Renal cortical epithelial cell (primary cell): ENCODE measurements at regions not wholly inside any gene's neighbourhood (a gene's known extent, or its start where the extent isn't known, plus 50 kb on each side); places are given as distances from the start of the nearest gene placed in this dataset.

Source experiments
- DNase-seq: peaks from one replicate; pipeline ENCODE4 v3.0.0-alpha.2; 2011; ENCODE audit warnings: low read depth

DNA sequence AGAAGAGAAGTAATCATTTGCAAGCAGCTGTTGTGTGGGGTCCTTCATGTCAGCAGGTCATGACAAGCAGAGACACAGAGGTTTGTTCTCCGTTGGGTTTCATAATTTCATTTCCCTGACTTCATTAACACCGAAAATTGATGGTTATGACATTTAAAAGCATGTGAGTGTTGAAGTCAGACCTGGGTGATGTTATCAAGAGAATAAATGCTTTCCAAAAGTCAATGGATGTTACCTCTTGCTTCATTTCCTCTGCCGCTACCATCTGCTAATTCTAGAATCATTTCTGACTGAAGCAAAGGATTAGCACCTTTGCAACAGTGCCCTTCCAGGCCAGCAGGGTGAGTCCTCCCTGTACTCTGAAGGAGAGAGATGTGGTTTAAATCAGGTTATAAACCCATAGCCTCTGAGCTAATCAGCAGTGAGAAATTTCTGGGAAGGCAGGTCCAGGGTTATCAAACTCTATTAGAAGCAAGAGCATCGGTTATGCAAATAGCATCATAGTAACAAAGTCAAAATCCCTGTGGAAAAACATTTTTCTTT lies 446.2 kb downstream of the PIK3C3 start:
- DNase-seq = no peak

DNA sequence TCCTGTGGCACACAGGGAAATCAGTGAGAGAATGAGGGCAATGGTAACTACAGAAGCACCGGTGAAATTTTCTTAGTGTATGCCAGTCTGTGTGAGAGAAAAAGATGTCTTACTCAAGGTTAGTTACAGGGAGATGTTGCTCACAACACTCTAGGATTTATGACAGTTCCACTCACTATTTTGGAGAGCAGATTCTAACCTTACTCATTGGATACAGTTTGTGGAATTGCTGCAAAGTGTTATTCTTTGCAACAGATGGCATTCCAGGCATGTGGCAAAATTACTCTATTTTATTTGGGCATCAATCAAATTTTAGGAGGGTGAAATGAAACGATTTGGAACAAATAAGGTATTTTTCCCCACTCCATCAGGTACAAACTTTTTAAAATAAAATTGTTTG lies 449.1 kb downstream of the PIK3C3 start:
- DNase-seq = no peak

DNA sequence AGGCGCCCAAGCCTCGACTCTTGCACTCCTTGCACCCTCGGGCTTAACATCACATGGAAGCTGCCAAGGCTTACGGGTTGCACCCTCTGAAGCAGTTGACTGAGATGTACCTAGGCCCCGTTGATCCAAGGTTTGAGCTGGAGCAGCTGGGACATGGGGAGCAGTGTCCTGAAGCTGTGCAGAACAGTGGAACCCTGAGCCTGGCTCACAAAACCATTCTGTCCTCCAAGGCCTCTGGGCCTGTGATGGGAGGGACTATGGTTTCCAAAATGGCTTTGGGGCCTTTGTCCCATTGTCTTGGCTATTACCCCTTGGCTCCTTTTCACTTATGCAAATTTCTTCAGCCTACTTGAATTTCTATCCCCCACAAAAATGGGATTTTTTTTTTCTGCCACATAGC lies 454.0 kb downstream of the PIK3C3 start:
- no peak for DNase-seq

DNA sequence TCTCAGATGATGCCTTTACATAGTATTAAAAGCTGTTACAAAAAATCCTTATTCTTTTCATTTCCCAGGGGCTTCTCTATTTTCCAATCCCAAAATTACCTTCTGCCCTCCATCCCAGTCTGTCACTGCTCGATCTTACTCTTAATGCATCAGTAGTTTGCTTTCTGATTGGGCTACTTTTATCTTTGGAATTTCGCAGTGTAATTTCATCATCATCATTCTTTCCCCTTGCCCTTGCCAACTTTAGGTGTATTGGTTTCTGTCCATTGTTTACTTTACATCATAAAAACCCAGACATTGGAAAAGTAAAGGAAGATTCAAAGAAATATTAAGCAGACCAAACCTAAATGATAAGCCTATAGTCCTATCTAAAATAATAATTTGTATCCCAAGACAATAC lies 457.2 kb downstream of the PIK3C3 start:
- DNase-seq = peak; percentile 26

DNA sequence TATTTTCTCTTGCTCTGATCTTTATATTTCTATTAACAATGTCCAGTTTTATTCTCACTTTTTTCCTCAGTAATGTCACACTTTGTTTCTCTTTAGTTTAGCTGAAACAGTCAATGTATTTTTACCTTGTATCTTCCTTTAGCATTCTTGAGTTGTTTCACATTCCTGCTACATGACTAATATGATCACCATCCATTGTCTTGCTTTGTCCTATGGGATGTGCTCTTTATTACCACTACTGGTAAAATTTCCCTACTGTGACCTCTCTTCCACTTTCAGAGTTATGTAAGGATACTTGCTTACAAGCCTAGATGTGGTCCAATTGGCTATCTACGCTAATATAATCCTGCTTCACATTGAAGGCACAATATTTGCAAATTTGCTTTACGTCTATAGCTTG lies 457.9 kb downstream of the PIK3C3 start:
- DNase-seq = peak; percentile 90

DNA sequence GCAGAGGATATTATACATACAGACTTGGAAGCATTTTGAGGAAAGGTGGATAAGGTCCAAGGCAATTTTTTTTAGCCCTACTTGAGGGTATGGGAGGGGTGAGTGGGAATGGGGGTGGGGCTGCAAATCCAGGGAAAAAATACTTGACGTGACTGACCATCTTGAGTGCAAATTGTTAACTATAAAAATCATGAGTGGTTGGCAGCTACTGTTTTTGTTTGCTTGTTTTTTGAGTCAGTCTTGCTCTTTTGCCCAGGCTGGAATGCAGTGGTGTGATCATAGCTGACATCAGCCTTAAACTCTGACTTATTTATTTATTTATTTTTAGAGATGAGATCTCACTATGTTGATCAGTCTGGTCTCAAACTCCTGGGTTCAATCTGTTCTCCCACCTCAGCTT lies 458.8 kb downstream of the PIK3C3 start:
- DNase-seq = peak; percentile 89

DNA sequence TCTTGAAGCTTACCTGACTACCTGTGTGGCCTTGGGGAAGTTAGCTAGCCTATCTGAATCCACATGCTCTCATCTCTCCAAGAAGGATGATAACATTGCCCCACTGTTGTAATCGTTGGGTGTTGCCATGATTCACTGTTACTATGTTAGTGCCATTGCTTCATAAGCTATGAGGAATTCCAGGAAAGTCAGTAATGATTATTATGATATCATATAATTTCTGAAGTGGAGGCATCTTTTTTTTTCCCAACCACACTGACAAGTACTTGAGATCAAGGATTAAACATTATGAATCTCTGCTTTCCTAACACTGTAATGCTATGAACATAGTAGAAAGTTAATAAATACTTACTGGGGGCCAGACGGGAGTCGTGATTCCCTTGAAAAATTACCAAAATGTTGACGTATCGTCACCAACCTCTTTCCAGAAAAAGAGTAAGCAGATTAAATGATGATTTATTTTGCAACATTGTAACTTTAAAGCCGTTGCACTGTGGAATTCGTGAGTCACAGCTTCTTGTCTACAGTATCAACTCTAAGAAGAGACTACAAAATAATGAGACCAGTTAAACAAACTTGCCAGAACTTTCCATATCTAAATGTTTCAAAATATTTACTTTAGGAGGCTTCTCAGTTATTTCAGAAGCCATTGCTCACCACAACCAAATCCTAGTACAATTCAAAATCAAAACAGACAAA lies 459.9 kb downstream of the PIK3C3 start:
- peak; percentile 93 for DNase-seq

DNA sequence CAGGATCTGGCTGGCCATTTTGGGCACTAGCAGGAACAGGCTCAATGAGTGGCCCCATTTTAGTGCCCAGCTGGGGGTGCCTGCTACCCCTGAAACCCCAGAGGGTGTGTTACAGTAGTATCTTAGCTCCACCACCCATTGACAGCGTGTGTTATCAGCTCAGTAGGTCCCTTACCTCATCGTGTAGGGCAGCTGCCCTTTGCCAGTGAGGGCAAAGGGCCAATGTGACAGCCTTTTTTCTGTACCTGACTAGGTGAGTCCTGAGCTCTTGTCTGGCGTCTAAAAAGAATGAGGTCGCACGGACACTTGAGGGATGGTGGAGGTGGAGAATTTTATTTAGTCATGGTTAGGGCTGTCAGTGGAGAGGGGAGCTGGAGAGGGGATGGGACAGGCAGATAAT lies 462.2 kb downstream of the PIK3C3 start:
- DNase-seq = no peak

DNA sequence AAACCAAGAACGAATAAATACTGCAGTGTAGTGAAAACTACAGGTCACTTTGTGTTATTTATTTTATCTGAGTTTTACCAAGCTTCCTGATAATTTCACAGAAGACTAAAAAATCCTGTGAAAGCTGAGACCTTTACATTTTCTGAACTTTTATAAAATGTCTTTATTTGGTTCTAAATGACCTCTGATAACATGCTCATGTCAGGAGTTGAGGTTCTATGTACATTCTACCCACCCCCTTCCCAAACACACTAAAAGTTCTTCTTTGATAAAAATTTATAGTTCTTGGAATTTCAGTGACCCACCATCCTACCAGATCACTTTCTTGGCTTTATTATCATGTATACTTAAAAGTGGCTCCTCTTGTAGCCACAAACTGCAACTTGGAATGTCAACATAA lies 463.1 kb downstream of the PIK3C3 start:
- DNase-seq = no peak

DNA sequence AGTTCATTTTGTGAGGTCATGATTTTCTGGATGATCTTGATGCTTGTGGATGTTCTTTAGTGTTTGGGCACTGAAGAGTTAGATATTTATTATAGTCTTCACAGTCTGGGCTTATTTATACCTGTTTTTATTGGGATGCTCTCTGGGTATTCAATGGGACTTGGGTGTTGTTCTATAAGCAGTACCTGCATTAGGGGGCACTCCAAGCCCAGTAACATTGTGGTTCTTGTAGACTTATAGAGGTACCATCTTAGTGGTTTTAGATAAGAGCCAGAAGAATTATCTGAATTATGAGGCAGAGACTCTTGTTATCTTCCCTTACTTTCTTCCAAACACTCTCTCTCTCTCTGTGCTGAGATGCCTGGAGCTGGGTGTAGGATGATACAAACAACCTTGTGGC lies 470.0 kb downstream of the PIK3C3 start:
- no peak for DNase-seq

DNA sequence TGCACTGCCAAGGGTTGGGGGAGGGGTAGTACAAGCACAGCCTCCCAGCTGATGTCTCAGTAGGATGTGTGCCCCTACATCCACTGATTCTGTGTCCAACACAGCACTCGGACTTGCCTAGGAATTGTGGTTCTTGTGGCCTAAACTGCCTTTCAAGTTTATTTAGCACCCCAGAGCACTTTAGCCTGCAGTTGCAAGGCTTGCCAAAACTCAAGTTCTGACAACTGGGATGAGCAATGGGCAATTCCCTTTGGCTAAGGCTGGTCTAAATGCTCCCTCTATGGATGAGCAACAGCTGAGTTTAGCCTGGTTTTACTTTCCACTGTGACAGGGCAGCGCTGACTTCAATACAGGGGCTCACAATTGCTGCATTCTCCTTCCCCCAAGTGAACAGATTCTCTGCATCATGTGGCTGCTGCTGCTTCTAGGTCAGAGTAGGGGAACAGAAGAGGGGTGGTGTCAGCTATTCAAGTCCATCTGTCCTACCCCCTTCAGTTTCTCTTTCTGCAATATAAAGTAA lies 471.5 kb downstream of the PIK3C3 start:
- DNase-seq = no peak

DNA sequence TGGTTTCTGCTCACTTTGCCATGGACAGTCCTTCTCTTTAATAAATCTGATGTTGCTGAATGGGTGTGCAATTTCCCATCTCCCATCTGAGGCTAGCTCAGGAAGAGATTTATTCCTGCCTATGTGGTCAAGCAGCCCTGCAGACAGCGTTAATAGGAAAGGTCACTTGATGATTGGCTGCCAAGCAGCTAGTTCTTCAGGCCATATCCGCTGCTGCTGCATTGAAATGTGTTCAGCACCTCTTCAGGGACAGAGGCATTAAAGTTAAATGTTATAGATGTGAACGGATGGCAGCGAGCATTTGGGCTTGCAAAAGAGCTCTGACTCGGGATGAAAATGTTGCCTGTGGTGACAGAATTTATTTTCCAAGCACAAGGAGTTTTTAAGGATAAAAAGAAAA lies 474.2 kb downstream of the PIK3C3 start:
- DNase-seq = no peak

DNA sequence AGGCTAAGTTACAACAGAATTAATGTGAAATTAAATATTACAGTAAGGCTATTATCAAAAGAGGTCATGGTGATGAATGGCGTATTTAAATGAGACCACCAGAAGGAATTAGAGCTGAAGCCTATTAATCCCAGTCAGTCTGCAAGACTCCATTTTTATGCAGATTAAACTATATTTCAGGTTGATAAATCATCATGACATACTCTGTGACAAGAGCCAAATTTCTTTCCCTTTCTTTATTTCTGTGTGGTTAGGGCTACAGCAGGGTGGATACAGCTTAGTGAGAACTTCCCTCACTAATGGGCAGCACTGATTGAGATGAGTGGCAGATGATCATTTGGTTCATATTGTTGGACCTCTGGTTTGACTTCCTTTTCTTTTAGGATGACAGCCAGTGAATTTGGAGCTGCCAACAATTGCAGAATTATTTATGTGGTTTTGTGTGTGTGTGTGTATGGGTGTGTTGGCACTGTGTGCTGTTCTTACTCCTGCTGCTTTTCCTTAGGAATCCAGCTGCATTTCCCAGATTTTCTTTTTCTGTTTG lies 481.3 kb downstream of the PIK3C3 start:
- no peak for DNase-seq

DNA sequence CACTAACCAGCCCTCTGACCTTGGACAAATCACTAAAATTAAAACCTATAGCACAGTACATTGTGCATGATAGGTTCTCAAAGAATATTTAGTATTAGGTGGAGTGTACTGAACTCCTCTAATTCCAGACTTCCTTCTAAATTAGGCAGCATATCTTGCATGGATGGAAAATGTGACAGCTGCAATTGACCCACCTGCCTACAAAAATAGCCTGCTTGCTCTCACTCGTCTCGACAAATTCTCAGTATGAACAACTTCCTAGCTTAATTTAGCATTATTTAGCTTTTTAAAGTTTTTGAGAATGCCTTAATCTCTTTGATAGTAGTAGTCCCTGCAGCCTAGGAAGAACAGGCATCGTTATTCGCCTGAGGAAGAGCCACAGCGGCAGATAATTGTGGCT lies 482.0 kb downstream of the PIK3C3 start:
- no peak for DNase-seq

DNA sequence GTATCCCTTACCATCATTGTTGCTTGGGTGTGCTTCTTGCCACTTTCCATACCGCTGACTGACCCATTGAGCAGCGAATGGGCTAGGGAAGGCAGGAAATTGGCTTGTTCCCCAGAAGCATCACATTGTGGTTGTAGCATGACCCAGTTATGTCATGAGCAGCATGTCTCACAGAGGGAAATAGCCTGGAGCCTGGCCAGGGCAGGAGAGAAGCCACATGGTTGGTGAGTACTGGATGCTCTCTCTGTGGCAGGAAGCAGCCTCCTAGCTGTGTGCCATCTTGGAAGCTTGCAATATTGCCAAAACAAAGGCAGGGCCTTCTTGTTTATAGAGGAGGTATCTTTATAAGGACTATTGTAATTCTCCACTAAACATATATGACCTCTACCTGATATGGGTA lies 482.6 kb downstream of the PIK3C3 start:
- DNase-seq = peak; percentile 85

DNA sequence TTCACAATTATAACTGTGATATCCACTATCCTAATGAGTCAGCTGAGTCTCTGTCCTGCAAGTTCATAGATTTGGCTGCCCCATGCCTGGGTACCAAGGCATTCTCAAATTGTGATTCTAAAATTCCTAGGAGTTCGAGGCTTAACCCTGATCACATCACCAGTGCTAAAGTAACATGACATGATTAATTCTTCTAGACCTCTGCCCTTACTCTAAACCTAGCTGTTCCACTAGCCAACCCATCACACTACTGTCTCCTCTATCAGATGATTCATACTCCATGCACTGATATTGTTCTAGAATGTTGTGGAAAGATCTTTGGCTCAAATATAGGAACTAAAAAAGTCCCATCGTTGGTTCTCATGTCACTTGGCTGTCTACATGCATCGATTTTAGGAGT lies 487.6 kb downstream of the PIK3C3 start:
- peak; percentile 41 for DNase-seq

DNA sequence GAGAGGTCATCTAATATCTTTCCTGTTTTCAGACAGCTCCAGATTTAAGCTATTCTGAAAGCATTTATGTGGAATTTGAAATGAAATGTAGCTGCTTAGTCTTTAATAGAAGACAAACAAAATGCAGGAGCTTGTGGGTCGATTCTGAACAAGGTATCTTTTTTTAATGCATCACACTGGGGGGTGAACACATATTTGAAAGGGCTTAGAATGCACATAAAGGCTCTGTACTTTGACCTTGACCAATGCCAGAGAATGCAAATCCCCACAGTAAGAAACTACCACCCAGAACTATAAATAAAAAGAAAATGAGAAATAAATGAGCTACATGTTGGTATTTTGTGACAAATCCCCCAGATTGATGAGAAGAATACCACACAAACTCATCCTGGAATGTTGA lies 489.3 kb downstream of the PIK3C3 start:
- no peak for DNase-seq

DNA sequence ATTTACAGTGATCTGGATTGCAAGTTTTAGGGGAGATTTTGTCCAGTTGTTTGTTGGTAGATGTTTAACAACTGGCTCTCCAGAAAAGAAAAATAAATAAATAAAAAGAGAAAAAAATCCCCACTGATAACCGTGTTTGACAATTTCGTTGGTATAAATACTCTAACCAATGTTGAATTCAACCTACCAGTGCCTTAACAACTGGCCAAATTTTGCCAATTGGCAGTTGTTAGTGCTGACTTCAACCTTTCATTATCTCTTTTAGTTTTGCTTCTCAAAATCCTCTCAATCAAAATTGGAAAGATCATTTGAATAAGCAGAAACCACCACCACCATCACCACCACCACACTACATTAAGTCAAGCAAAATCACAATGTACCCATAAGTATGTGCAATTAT lies 490.3 kb downstream of the PIK3C3 start:
- DNase-seq = no peak

DNA sequence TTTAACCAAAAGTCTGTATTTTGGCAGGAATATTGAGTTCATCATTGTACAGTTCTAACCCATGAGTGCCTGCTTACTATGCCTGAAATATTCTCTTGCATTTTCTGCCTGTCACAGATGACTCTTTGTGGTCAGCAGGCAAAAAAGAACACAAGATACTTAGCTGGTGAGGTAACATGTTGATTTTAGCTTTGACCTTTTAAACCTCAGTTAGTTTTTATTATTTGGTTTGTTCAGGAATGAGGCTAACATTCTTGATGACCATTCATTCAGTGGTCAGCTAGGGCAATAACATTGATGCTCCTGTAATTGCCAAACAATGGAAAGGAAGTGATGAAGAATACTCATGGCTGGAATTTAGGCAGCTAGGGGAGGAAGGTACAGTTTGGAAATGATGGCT lies 491.2 kb downstream of the PIK3C3 start:
- DNase-seq = peak; percentile 100

DNA sequence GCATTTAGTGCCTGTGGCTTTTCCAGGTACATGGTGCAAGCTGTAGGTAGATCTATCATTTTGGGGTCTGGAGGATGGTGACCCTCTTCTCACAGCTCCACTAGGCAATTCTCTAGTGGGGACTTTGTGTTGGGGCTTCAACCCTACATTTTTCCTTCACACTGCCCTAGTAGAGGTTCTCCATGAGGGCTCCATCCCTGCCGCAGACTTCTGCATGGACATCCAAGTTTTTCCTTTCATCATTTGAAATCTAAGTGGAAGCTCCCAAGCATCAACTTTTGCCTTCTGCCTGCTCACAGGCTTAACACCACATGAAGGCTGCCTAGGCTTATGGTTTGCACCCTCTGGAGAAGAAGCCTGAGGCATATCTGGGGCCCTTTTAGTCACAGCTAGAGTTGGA lies 492.7 kb downstream of the PIK3C3 start:
- DNase-seq = no peak

DNA sequence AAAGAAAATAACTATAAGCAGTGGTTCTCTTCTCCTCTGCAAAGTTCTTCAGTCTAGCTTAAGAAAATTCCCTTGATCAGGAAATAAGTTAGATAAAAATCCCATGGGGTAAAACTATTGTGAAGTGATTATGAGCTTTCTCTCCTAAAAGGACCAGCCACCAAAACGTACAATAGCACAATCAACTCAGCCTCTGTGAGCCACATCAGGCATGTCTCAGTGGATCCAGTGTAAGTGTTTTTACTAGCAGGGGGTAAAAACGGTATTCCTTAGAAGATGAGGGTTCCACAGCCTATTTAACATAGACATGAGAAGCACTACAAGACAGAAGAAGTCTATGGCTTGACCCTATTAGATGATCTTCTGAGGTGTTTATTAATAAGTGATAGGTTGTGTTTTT lies 503.2 kb downstream of the PIK3C3 start:
- DNase-seq = no peak

DNA sequence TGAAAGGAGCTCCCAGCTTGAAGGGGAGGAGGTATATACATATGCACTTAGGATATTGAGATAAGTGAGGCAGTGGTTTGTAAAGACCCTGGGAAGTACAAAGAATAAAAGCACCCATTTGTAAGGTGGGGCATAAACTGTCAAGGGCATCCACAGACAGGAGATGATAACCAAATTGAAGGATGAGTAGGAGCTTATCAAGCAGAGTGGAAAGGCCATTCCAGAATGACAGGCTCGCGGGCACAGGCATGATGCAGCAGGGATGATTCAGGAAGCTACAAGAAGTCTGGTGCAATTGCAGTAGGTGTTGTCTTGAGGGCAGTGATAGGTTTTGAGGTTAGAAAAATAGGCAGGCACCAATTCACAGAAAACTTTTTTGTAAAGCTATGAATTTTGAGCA lies 504.8 kb downstream of the PIK3C3 start:
- DNase-seq = no peak

DNA sequence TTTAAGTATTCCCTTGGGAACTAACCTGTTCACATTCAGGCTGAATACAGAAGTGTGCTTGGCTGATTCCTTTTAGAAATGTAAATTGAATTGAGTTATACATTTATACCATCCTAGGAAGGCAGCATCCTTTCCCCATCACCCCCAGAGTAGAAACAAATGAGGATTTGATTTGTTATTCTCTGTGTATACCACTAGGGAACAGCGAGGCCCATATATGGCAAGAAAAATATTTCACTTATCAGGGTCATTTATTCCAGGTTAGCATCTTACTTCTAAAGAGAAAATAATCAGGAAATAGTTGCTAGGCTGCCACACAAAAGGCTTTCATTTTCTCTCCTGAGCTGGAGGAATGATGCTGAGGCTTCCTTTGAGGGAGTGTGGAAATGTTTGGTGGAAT lies 516.9 kb downstream of the PIK3C3 start:
- no peak for DNase-seq

DNA sequence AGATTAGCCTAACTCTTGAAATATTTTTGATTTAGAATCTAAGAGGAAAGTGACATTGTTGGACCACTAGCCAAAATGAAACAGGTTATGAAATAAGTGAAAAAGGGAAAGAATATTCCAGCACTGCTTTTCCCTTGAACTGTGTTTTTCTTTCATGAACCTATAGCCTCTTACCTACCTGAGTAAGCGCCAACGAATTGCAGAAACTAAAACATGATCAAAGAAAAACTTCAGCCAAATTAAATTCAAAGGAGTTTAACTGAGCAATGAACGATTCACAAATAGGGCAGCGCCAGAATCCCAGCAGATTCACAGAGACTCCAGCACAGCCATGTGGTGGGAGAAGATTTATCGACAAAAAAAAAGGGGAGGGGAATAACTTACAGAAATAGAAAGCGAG lies 518.6 kb downstream of the PIK3C3 start:
- no peak for DNase-seq
